PC-9 (cell line): ENCODE measurements at regions not wholly inside any gene's neighbourhood (a gene's known extent, or its start where the extent isn't known, plus 50 kb on each side); places are given as distances from the start of the nearest gene placed in this dataset.

Source experiments
- BruUV-seq: library from RNA; stranded (reverse); fragments of 400-500 nt; replicated peaks from 2 replicates; lab custom pipeline; 2021; lab: Mats Ljungman, UMichigan
- CTCF ChIA-PET: fragments of 300-600 bp; sonication (Branson Sonifier 250); formaldehyde crosslinking; loops from one replicate; lab custom pipeline; 2022; ENCODE audit warnings: antibody characterized with exemption; lab: Charles Lee
- POLR2A ChIA-PET: fragments of 300-600 bp; sonication (Branson Sonifier 250); formaldehyde crosslinking; loops from one replicate; lab custom pipeline; 2022; ENCODE audit warnings: antibody characterized with exemption; ENCODE audit not compliant: unreplicated experiment; lab: Charles Lee
- DNase-seq, 2 experiments: peaks; one replicate each; pipeline versions ENCODE4 v3.0.0 to v3.0.0-alpha.2; 2015 to 2022; ENCODE audit warnings: mixed read lengths in 1 of 2
- H2AFZ ChIP-seq: fragments of 200-600 bp; sonication (generic); 2 replicates; pipeline ENCODE4 v1.8.1; 2017; ENCODE audit warnings: antibody characterized with exemption
- H3F3A ChIP-seq: fragments of 200-600 bp; sonication (generic); 2 replicates; pipeline ENCODE4 v1.8.1; 2017; ENCODE audit warnings: antibody characterized with exemption, mild to moderate bottlenecking, low read depth; ENCODE audit not compliant: insufficient read depth
- H3K27ac ChIP-seq: fragments of 200-600 bp; sonication (generic); 2 replicates; pipeline ENCODE4 v1.6.1; 2016; ENCODE audit warnings: mixed run types
- H3K27me3 ChIP-seq: fragments of 200-600 bp; sonication (generic); 2 replicates; pipeline ENCODE4 v1.6.1; 2016; ENCODE audit warnings: low read depth, mixed run types; ENCODE audit not compliant: insufficient read depth
- H3K36me3 ChIP-seq: fragments of 200-600 bp; sonication (generic); 2 replicates; pipeline ENCODE4 v1.6.1; 2016; ENCODE audit warnings: low read depth, mixed run types
- H3K4me1 ChIP-seq: fragments of 200-600 bp; sonication (generic); replicated peaks from 2 replicates; pipeline ENCODE4 v1.6.1; 2016; ENCODE audit warnings: mixed run types; ENCODE audit not compliant: insufficient read depth
- H3K4me2 ChIP-seq: fragments of 200-600 bp; sonication (generic); 2 replicates; pipeline ENCODE4 v1.6.1; 2017; ENCODE audit warnings: mixed run types
- H3K4me3 ChIP-seq: fragments of 200-600 bp; sonication (generic); 2 replicates; pipeline ENCODE4 v1.6.1; 2016; ENCODE audit warnings: mixed run types
- H3K79me2 ChIP-seq: fragments of 200-600 bp; sonication (generic); 2 replicates; pipeline ENCODE4 v1.6.1; 2017; ENCODE audit warnings: low read depth, mixed run types
- H3K9me2 ChIP-seq: fragments of 200-600 bp; sonication (generic); 2 replicates; pipeline ENCODE4 v1.8.1; 2017; ENCODE audit warnings: mild to moderate bottlenecking; ENCODE audit not compliant: insufficient read depth
- H3K9me3 ChIP-seq: fragments of 200-600 bp; sonication (generic); 2 replicates; pipeline ENCODE4 v1.8.1; 2016; ENCODE audit warnings: low read depth; ENCODE audit not compliant: insufficient read depth
- H4K20me1 ChIP-seq: fragments of 200-600 bp; sonication (generic); 2 replicates; pipeline ENCODE4 v1.8.1; 2017; ENCODE audit not compliant: insufficient read depth
- CTCF ChIP-seq: fragments of 200-600 bp; sonication (generic); conservative IDR thresholded peaks from 2 replicates; pipeline ENCODE4 v1.6.1; 2017; ENCODE audit warnings: mixed run types, antibody characterized with exemption, mild to moderate bottlenecking, moderate library complexity
- EZH2 ChIP-seq: fragments of 200-600 bp; sonication (generic); IDR thresholded peaks from 2 replicates; pipeline ENCODE4 v1.8.0; 2017; ENCODE audit warnings: antibody characterized with exemption, low read depth
- intact Hi-C: fragments of 100-400 bp; cut with micrococcal nuclease; formaldehyde crosslinking; loops from one replicate; pipeline ENCODE4 v1.10.0; 2022; ENCODE audit not compliant: unreplicated experiment

DNA sequence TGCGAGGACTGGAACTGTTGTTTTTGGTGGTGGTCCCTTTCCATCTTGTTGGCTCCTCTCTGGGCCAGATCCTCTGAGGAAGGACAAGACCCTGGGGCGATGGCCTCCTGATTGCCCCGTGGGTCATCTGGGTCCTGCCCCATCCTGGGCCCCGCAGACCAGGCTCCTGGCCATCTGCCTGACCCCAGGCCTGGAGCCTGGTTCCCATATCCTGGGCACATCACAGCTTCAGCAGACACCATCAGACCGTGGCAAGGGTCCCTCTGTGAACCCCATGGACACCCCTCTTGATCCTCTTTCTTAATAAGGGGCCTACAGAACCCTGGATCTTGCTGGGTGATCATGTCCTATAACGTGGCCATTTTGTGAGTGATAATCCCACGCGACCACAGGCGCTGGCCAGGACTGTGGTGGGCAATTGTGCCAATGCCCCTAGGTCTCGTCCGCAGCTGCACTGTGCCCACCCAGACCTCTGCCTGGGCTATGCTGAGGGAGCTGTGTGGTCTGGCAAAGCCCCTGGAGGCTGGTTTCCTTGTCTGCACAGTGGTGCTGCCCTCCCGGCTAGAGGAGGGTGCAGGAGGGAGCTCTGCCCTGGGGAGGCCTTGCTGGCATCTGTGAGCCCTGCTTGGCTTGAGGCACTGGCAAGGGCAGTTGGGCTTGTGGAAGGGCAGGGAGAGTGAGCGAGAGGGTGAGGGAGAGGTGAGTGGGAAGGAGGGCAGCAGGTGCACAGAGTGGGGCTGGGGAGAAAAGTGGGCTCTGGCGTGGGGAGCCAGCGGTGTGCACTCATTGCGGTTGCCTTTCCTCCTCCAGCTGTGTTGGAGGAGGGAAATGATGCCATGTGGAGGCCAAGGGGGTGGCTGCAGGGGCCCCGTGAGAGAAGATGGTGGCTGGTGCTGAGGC, 53.1 kb upstream of the PRR23E start:
- Histone ChIP-seq H3K27me3 (peaks cover 49% of the 10 kb centered on the region), H3F3A (no peaks in the 10 kb centered on the region), H3K4me1 (no peaks in the 10 kb centered on the region), H4K20me1 (no peaks in the 10 kb centered on the region), H3K4me3 (no peak overlapping the region), H3K4me2 (no peak overlapping the region), H3K27ac (no peak overlapping the region), H3K9me3 (no peaks in the 10 kb centered on the region), H3K79me2 (no peaks in the 10 kb centered on the region), H3K9me2 (no peaks in the 10 kb centered on the region), H3K36me3 (no peaks in the 10 kb centered on the region), H2AFZ (no peak overlapping the region)
- intact Hi-C loops, result no loop called here
- POLR2A ChIA-PET, result no interaction called here
- CTCF ChIA-PET, result no interaction called here
- no peak for DNase-seq
- no TSS peak for BruUV-seq
- no peak for TF ChIP-seq EZH2
- no peak for TF ChIP-seq CTCF

DNA sequence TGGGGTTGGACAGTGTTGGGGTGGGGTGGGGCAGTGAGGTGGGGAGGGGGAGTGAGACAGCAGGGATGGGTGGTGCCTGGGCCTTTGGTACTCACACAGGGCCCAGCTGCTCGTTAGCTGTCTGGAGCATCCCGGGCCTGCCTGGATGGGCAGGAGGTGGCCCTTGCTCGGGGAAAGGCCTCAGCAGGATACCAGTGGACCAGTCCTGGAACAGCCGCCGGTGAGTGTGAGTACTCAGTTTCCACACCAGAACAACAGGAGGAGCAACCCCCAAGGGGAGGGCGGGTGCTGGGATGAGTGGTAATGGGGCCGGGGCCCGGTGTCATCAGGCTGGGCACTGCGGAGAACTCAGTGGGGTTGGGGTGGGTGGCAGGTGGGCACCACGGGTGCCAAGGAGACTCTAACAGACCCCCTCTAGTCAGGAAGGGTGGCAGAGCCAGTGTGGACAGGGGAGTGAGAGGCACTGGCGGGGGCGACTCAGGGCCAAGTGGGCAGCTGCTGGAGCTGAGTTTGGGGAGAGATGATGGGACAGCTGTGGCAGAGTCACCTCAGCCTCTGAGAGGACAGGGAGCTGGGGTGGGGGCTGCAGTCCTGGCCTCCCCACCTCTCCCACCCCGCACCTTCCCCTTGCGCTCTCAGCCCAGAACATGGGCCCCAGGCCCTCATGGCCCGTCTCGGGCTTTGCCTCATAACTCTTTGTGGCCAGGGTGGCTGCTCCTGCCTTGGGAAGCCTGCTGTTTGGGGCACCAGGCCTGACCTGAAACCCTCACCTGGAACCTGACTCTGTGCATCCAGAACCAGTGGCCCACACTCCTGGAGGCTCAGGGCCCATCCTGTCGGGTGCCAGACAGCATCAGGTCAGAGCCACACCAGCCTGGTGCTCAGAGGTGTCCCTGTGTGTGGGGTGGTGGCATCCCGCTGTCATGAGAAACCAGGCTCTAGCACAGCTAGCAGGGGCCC, 52.1 kb upstream of the PRR23E start:
- Histone ChIP-seq H3K4me2 (no peak overlapping the region), H4K20me1 (no peaks in the 10 kb centered on the region), H3K79me2 (no peaks in the 10 kb centered on the region), H3K9me3 (no peaks in the 10 kb centered on the region), H3K9me2 (no peaks in the 10 kb centered on the region), H3K4me3 (no peak overlapping the region), H3K27ac (no peak overlapping the region), H3K36me3 (no peaks in the 10 kb centered on the region), H3F3A (no peaks in the 10 kb centered on the region), H3K4me1 (no peaks in the 10 kb centered on the region), H2AFZ (no peak overlapping the region), H3K27me3 (peaks cover 44% of the 10 kb centered on the region)
- intact Hi-C loops, result no loop called here
- TF ChIP-seq EZH2 (no peak), CTCF (no peak)
- ChIA-PET POLR2A (no interaction called here), CTCF (no interaction called here)
- no peak for DNase-seq
- BruUV-seq, result no TSS peak

DNA sequence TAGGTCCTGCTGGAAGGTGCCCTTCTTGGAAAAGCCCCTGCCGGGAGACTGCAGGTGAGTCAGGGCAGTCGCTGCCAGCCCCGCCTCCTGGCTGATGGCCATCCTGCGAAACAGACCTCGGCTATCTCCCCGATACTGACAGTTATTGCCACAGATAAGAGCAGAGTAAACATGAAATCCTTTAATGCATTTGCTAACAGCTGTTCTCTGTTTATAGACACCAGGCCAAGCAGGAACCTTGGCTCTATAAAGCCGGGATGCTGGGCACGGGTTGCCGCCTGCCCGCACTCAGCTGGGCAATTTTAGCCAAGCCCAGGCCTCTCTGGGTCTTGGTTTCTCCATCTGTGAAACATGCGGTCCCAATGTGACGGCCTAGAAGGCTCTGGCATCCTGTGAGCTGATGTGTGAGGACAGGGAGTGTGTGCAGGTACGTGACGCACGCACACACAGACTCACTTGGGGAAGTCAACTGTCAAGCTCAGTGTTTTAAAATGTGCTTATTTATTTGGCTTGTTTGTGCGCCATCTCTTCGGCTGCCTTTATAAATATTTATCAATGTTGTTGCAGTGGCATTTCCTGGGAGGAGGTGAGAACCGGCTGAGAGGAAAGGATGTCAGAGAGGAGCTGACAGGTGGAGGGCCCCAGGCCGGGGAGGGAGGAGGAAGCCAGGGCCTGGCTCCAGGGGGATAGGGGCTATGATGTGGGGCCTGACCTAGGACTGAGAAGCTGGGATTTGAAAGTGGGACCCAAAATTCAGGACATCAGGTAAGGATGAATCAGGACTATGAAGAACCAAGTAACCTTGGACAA, 50.8 kb upstream of the PRR23E start:
- H3K4me1 ChIP-seq, result no peaks in the 10 kb centered on the region
- H2AFZ ChIP-seq, result no peak overlapping the region
- no peaks in the 10 kb centered on the region for H4K20me1 ChIP-seq
- no peaks in the 10 kb centered on the region for H3K9me3 ChIP-seq
- no peak overlapping the region for H3K27ac ChIP-seq
- H3K4me2 ChIP-seq, result 0 out of 2 replicates have a peak overlapping the region, but pooled peaks have one; percentile 16
- peaks cover 38% of the 10 kb centered on the region for H3K27me3 ChIP-seq
- CTCF ChIA-PET, result no interaction called here
- H3K4me3 ChIP-seq, result no peak overlapping the region
- TF ChIP-seq CTCF (no peak), EZH2 (no peak)
- no peaks in the 10 kb centered on the region for H3K36me3 ChIP-seq
- POLR2A ChIA-PET, result interaction anchor here (0.5 kb wide), 1 partner anchor 29 kb away, joined by 7 read pairs; no protein-coding TSS in a partner anchor
- intact Hi-C loops, result no loop called here
- H3F3A ChIP-seq, result no peaks in the 10 kb centered on the region
- DNase-seq, result peak; percentile 64 to 67
- no peaks in the 10 kb centered on the region for H3K9me2 ChIP-seq
- no TSS peak for BruUV-seq
- no peaks in the 10 kb centered on the region for H3K79me2 ChIP-seq
